Astrocyte (in vitro differentiated cells and primary cell): ENCODE measurements at regions not wholly inside any gene's neighbourhood (a gene's known extent, or its start where the extent isn't known, plus 50 kb on each side); places are given as distances from the start of the nearest gene placed in this dataset.

Source experiments
- DNase-seq: peaks from one replicate; pipeline ENCODE4 v3.0.0-alpha.2; 2010; ENCODE audit warnings: low read depth
- FAIRE-seq: peaks from 2 replicates; lab custom pipeline; 2011; peaks lifted over from hg19 to GRCh38; lab: Jason Lieb, UNC
- H2AFZ ChIP-seq: 2 replicates; pipeline ENCODE4 v1.6.0; 2012; ENCODE audit warnings: low read depth, low read length, inconsistent platforms
- H3K27ac ChIP-seq: 2 replicates; pipeline ENCODE4 v1.5.1; 2011; ENCODE audit warnings: low read depth, low read length, inconsistent platforms
- H3K27me3 ChIP-seq: 2 replicates; pipeline ENCODE4 v1.6.0; 2011; ENCODE audit warnings: low read length, inconsistent platforms; ENCODE audit not compliant: insufficient read depth
- H3K36me3 ChIP-seq: 2 replicates; pipeline ENCODE4 v1.5.1; 2011; ENCODE audit warnings: low read length, inconsistent platforms; ENCODE audit not compliant: insufficient read depth
- H3K4me1 ChIP-seq: 2 replicates; pipeline ENCODE4 v1.5.1; 2011; ENCODE audit warnings: low read length, inconsistent platforms; ENCODE audit not compliant: insufficient read depth
- H3K4me2 ChIP-seq: 2 replicates; pipeline ENCODE4 v1.6.0; 2012; ENCODE audit warnings: low read length, inconsistent platforms
- H3K4me3 ChIP-seq: 2 replicates; pipeline ENCODE4 v1.5.1; 2011; ENCODE audit warnings: low read depth, mild to moderate bottlenecking, low read length, inconsistent platforms; ENCODE audit not compliant: insufficient read depth
- H3K79me2 ChIP-seq: 2 replicates; pipeline ENCODE4 v1.6.0; 2012; ENCODE audit warnings: mild to moderate bottlenecking, low read length, inconsistent platforms; ENCODE audit not compliant: insufficient read depth
- H3K9ac ChIP-seq: 2 replicates; pipeline ENCODE4 v1.6.0; 2012; ENCODE audit warnings: mild to moderate bottlenecking, low read length, inconsistent platforms
- H3K9me3 ChIP-seq: 2 replicates; pipeline ENCODE4 v1.5.1; 2012; ENCODE audit warnings: low read depth, mild to moderate bottlenecking, low read length, inconsistent platforms; ENCODE audit not compliant: insufficient read depth
- H4K20me1 ChIP-seq: 2 replicates; pipeline ENCODE4 v1.6.0; 2012; ENCODE audit warnings: low read length, inconsistent platforms; ENCODE audit not compliant: insufficient read depth
- H3K27ac Mint-ChIP-seq: one replicate; pipeline ENCODE4 v1.8.0; 2021; ENCODE audit warnings: mild to moderate bottlenecking, mixed read lengths; ENCODE audit not compliant: unreplicated experiment
- H3K27me3 Mint-ChIP-seq: one replicate; pipeline ENCODE4 v1.8.0; 2021; ENCODE audit warnings: low read depth, mixed read lengths; ENCODE audit not compliant: unreplicated experiment
- H3K36me3 Mint-ChIP-seq: one replicate; pipeline ENCODE4 v1.8.0; 2021; ENCODE audit warnings: low read depth, mixed read lengths; ENCODE audit not compliant: unreplicated experiment
- H3K4me1 Mint-ChIP-seq: one replicate; pipeline ENCODE4 v1.8.0; 2021; ENCODE audit warnings: low read depth, mixed read lengths; ENCODE audit not compliant: unreplicated experiment
- H3K4me3 Mint-ChIP-seq: one replicate; pipeline ENCODE4 v1.8.0; 2021; ENCODE audit warnings: mild to moderate bottlenecking, moderate library complexity, mixed read lengths; ENCODE audit not compliant: unreplicated experiment
- H3K9me3 Mint-ChIP-seq: one replicate; pipeline ENCODE4 v1.8.0; 2021; ENCODE audit warnings: mild to moderate bottlenecking, mixed read lengths; ENCODE audit not compliant: unreplicated experiment
- EZH2 ChIP-seq: IDR thresholded peaks from 2 replicates; pipeline ENCODE4 v1.6.1; 2012; ENCODE audit warnings: mild to moderate bottlenecking, low read length, inconsistent platforms; ENCODE audit not compliant: insufficient read depth
- TF ChIP-seq, protein P1 (sequence below): IDR thresholded peaks from 2 replicates; pipeline ENCODE4 v1.5.1; 2011; ENCODE audit warnings: low read depth, mild to moderate bottlenecking, inconsistent platforms, low read length, moderate library complexity; ENCODE audit not compliant: insufficient read depth

DNA sequence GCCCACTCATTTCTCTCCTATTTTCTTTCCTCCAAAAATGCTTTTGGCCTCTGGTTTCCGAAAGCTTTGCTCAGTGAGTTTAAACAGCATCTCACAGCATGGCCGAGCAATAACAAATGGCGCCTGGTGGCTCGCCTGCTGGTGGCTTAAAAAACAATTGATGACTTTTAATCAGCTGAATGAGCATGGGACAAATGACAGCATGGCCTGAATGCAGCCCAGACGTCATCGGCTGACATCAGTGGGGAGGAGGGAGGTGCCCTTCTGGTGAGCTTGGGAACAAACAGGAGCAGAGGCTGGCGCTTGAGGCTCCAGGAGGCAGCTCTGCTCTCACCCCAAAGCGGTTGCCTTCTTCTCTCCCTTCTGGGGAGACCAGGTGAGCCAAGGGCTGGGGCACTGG, 286.4 kb downstream of the BCOR start:
- no peaks in the 10 kb centered on the region for H3K9me3 ChIP-seq
- TF ChIP-seq EZH2, result no peak
- TF ChIP-seq, protein P1, sequence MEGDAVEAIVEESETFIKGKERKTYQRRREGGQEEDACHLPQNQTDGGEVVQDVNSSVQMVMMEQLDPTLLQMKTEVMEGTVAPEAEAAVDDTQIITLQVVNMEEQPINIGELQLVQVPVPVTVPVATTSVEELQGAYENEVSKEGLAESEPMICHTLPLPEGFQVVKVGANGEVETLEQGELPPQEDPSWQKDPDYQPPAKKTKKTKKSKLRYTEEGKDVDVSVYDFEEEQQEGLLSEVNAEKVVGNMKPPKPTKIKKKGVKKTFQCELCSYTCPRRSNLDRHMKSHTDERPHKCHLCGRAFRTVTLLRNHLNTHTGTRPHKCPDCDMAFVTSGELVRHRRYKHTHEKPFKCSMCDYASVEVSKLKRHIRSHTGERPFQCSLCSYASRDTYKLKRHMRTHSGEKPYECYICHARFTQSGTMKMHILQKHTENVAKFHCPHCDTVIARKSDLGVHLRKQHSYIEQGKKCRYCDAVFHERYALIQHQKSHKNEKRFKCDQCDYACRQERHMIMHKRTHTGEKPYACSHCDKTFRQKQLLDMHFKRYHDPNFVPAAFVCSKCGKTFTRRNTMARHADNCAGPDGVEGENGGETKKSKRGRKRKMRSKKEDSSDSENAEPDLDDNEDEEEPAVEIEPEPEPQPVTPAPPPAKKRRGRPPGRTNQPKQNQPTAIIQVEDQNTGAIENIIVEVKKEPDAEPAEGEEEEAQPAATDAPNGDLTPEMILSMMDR, result no peak
- no peaks in the 10 kb centered on the region for H4K20me1 ChIP-seq
- H3K27me3 Mint-ChIP-seq, result peaks cover 3% of the 10 kb centered on the region
- no peaks in the 10 kb centered on the region for H3K36me3 ChIP-seq
- no peak overlapping the region for H3K4me3 ChIP-seq
- no peaks in the 10 kb centered on the region for H3K36me3 Mint-ChIP-seq
- H3K4me3 Mint-ChIP-seq, result no peak overlapping the region
- DNase-seq, result no peak
- no peaks in the 10 kb centered on the region for H3K27me3 ChIP-seq
- H3K27ac Mint-ChIP-seq, result no peak overlapping the region
- peaks cover 20% of the 10 kb centered on the region for H3K4me1 Mint-ChIP-seq
- H3K9ac ChIP-seq, result no peak overlapping the region
- H2AFZ ChIP-seq, result no peak overlapping the region
- no peak for FAIRE-seq
- H3K4me1 ChIP-seq, result peaks cover 31% of the 10 kb centered on the region
- no peaks in the 10 kb centered on the region for H3K9me3 Mint-ChIP-seq
- H3K4me2 ChIP-seq, result no peak overlapping the region
- no peaks in the 10 kb centered on the region for H3K79me2 ChIP-seq
- no peak overlapping the region for H3K27ac ChIP-seq

DNA sequence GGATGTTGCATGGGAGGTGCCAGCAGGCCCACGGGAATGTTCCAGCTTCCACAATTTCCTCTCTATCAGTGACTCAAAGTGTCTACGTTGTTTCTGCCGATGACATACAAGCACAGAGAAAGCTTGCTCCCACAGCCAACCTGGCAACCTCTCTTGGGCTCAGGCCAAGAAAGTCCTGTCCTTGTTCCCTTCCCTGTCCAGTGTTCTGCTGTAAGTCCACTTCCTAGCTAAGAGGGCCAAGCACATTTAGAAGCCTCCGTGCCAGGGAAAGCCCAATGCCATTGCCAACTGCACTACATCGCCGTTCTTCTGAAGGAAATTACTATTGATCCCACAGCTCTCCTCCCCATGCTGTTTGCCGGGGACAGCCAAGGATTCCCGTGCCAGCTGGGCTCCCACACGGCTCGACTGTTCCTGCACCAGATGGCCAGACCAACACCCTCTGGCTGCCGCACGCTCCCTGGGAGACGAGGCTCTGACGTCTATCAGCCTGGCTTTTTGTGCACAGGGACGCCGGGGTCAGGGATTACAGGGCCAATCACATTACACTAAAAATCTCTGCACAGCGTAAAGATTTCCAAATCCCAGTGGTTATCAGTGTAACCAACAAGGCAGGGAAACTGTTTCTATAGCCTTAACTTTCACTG, 284.0 kb downstream of the BCOR start:
- H4K20me1 ChIP-seq, result no peaks in the 10 kb centered on the region
- H3K4me3 ChIP-seq, result no peak overlapping the region
- H3K36me3 ChIP-seq, result no peaks in the 10 kb centered on the region
- H3K4me3 Mint-ChIP-seq, result no peak overlapping the region
- peak overlapping the region; percentile 31 for H3K9ac ChIP-seq
- no peaks in the 10 kb centered on the region for H3K9me3 Mint-ChIP-seq
- H3K27me3 Mint-ChIP-seq, result peaks cover 3% of the 10 kb centered on the region
- H3K9me3 ChIP-seq, result no peaks in the 10 kb centered on the region
- no peak overlapping the region for H3K27ac Mint-ChIP-seq
- DNase-seq (peak; percentile 75), FAIRE-seq (peak; percentile 54)
- peak overlapping the region; percentile 50 for H3K4me2 ChIP-seq
- TF ChIP-seq, protein P1, result no peak
- no peak for TF ChIP-seq EZH2
- H3K27me3 ChIP-seq, result no peaks in the 10 kb centered on the region
- H3K36me3 Mint-ChIP-seq, result no peaks in the 10 kb centered on the region
- H3K79me2 ChIP-seq, result no peaks in the 10 kb centered on the region
- H3K4me1 ChIP-seq, result peaks cover 32% of the 10 kb centered on the region
- no peak overlapping the region for H3K27ac ChIP-seq
- peaks cover 26% of the 10 kb centered on the region for H3K4me1 Mint-ChIP-seq
- no peak overlapping the region for H2AFZ ChIP-seq

DNA sequence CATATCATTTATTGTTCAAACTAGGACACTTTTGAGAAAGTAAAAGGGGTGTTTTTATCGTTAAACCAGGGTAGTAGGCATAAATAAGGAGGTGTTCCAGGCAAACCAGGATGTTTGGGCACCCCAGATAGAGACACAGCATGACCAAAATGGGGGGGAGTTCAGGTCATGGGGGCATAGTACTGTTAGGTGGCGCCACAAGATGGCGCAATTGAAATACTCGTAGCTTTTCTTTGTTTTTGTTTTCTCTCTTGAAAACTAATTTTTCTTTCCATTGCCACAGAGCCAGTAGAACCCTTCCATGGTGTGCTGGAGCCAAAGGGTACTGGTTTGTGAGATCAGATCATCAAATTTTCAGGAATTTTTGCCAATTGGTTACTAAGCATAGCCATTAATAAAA, 283.4 kb downstream of the BCOR start:
- H3K9me3 ChIP-seq, result no peaks in the 10 kb centered on the region
- no peaks in the 10 kb centered on the region for H3K36me3 ChIP-seq
- peaks cover 25% of the 10 kb centered on the region for H3K4me1 ChIP-seq
- peak overlapping the region; percentile 50 for H3K4me2 ChIP-seq
- no peak overlapping the region for H3K4me3 ChIP-seq
- no peak overlapping the region for H3K27ac Mint-ChIP-seq
- FAIRE-seq (peak; percentile 96), DNase-seq (no peak)
- H2AFZ ChIP-seq, result no peak overlapping the region
- no peaks in the 10 kb centered on the region for H3K27me3 ChIP-seq
- peaks cover 22% of the 10 kb centered on the region for H3K4me1 Mint-ChIP-seq
- no peaks in the 10 kb centered on the region for H3K79me2 ChIP-seq
- no peaks in the 10 kb centered on the region for H4K20me1 ChIP-seq
- peaks cover 3% of the 10 kb centered on the region for H3K27me3 Mint-ChIP-seq
- H3K27ac ChIP-seq, result no peak overlapping the region
- H3K9ac ChIP-seq, result peak overlapping the region; percentile 31
- TF ChIP-seq, protein P1, result peak; percentile 20
- no peak for TF ChIP-seq EZH2
- no peak overlapping the region for H3K4me3 Mint-ChIP-seq
- no peaks in the 10 kb centered on the region for H3K36me3 Mint-ChIP-seq
- no peaks in the 10 kb centered on the region for H3K9me3 Mint-ChIP-seq
